ENCODE measurements at regions not wholly inside any gene's neighbourhood (a gene's known extent, or its start where the extent isn't known, plus 50 kb on each side); places are given as distances from the start of the nearest gene placed in this dataset.

GRCh38 chr1:222107975-222108374 is 366.1 kb upstream of the DUSP10 start:
- WGBS, 2 donors (ENCODE audit: low coverage in 1 of 2): 78% methylated on average over 4 of the region's 4 CpGs; no CpG with 5 or more reads in 1 of the 2 donors
- no peak overlapping the region for H3K27ac ChIP-seq
- no peaks in the 10 kb centered on the region for H3K27me3 ChIP-seq
- H3K36me3 ChIP-seq: no peaks in the 10 kb centered on the region
- DNase-seq: no peak
- H3K4me1 ChIP-seq: peaks cover 0 to 6% (median 0%) of the 10 kb centered on the region in 4 donors
- intact Hi-C loops (cut with DNase I; ENCODE audit: low total_unique reads) (no loop called here), in situ Hi-C loops (cut with MboI; ENCODE audit: low pct_ligation_motif_present in 1 of 4, low pct_unique_long_range_greater_than_20kb in 1 of 4, low sequenced_read_pairs in 3 of 4) (loop anchor here in 2 of 4 donors (10.0 to 25.0 kb wide), 2 partner anchors 347 to 354 kb away; no protein-coding TSS in a partner anchor)
- H3K4me3 ChIP-seq: no peak overlapping the region
- no peak for TF ChIP-seq POLR2A (IDR thresholded peaks at IDR 0.05)
- TF ChIP-seq CTCF (IDR thresholded peaks at IDR 0.05): no peak
- TF ChIP-seq EP300 (IDR thresholded peaks at IDR 0.05; ENCODE audit: low read depth): no peak
- no peak for TF ChIP-seq POLR2AphosphoS5 (IDR thresholded peaks at IDR 0.05)
- H3K9me3 ChIP-seq: no peaks in the 10 kb centered on the region

- intact Hi-C loops (cut with DNase I; ENCODE audit: low total_unique reads) (no loop called here), in situ Hi-C loops (cut with MboI; ENCODE audit: low pct_ligation_motif_present in 1 of 4, low pct_unique_long_range_greater_than_20kb in 1 of 4, low sequenced_read_pairs in 3 of 4) (loop anchor here in 2 of 4 donors (10.0 to 25.0 kb wide), 2 partner anchors 348 to 355 kb away; no protein-coding TSS in a partner anchor)
- 86% methylated on average over 5 of the region's 5 CpGs; no CpG with 5 or more reads in 1 of the 2 donors for WGBS, 2 donors (ENCODE audit: low coverage in 1 of 2)
- no peak for TF ChIP-seq POLR2AphosphoS5 (IDR thresholded peaks at IDR 0.05)
- TF ChIP-seq CTCF (IDR thresholded peaks at IDR 0.05): no peak
- no peak for TF ChIP-seq EP300 (IDR thresholded peaks at IDR 0.05; ENCODE audit: low read depth)
- TF ChIP-seq POLR2A (IDR thresholded peaks at IDR 0.05): no peak
- peaks cover 0 to 6% (median 0%) of the 10 kb centered on the region in 4 donors for H3K4me1 ChIP-seq
- H3K27me3 ChIP-seq: no peaks in the 10 kb centered on the region
- no peaks in the 10 kb centered on the region for H3K9me3 ChIP-seq
- DNase-seq: no peak
- no peak overlapping the region for H3K4me3 ChIP-seq
- H3K36me3 ChIP-seq: no peaks in the 10 kb centered on the region
- H3K27ac ChIP-seq: no peak overlapping the region
Measured at GRCh38 chr1:222107267-222107666, 365.4 kb upstream of the DUSP10 start.

- Histone ChIP-seq H3K9me3 (no peaks in the 10 kb centered on the region), H3K27ac (no peak overlapping the region), H3K4me3 (no peak overlapping the region), H3K36me3 (no peaks in the 10 kb centered on the region), H3K4me1 (peaks cover 0 to 6% (median 0%) of the 10 kb centered on the region in 4 donors), H3K27me3 (no peaks in the 10 kb centered on the region)
- no peak for TF ChIP-seq POLR2A (IDR thresholded peaks at IDR 0.05)
- no peak for TF ChIP-seq EP300 (IDR thresholded peaks at IDR 0.05; ENCODE audit: low read depth)
- TF ChIP-seq CTCF (IDR thresholded peaks at IDR 0.05): no peak
- TF ChIP-seq POLR2AphosphoS5 (IDR thresholded peaks at IDR 0.05): no peak
- intact Hi-C loops (cut with DNase I; ENCODE audit: low total_unique reads): no loop called here
- DNase-seq: no peak
- in situ Hi-C loops (cut with MboI; ENCODE audit: low pct_ligation_motif_present in 1 of 4, low pct_unique_long_range_greater_than_20kb in 1 of 4, low sequenced_read_pairs in 3 of 4): loop anchor here in 2 of 4 donors (10.0 to 25.0 kb wide), 2 partner anchors 348 to 356 kb away; no protein-coding TSS in a partner anchor
- WGBS, 2 donors (ENCODE audit: low coverage in 1 of 2): 83 to 100% methylated on average over 1 to 5 of the region's 5 CpGs
Measured at GRCh38 chr1:222106377-222106776, 364.5 kb upstream of the DUSP10 start.

- H3K4me1 ChIP-seq: peaks cover 0 to 6% (median 0%) of the 10 kb centered on the region in 4 donors
- H3K9me3 ChIP-seq: no peaks in the 10 kb centered on the region
- no peak overlapping the region for H3K4me3 ChIP-seq
- no peak overlapping the region for H3K27ac ChIP-seq
- H3K36me3 ChIP-seq: no peaks in the 10 kb centered on the region
- 87 to 88% methylated on average over 4 of the region's 4 CpGs for WGBS, 2 donors (ENCODE audit: low coverage in 1 of 2)
- in situ Hi-C loops (cut with MboI; ENCODE audit: low pct_ligation_motif_present in 1 of 4, low pct_unique_long_range_greater_than_20kb in 1 of 4, low sequenced_read_pairs in 3 of 4): loop anchor here in 2 of 4 donors (10.0 to 25.0 kb wide), 2 partner anchors 349 to 356 kb away; no protein-coding TSS in a partner anchor
- DNase-seq: no peak
- H3K27me3 ChIP-seq: no peaks in the 10 kb centered on the region
- TF ChIP-seq EP300 (IDR thresholded peaks at IDR 0.05; ENCODE audit: low read depth) (no peak), POLR2AphosphoS5 (IDR thresholded peaks at IDR 0.05) (no peak), POLR2A (IDR thresholded peaks at IDR 0.05) (no peak), CTCF (IDR thresholded peaks at IDR 0.05) (no peak)
- intact Hi-C loops (cut with DNase I; ENCODE audit: low total_unique reads): no loop called here
Measured at GRCh38 chr1:222105861-222106260, 364.0 kb upstream of the DUSP10 start.
